AG04449 (cell line): ENCODE measurements at regions not wholly inside any gene's neighbourhood (a gene's known extent, or its start where the extent isn't known, plus 50 kb on each side); places are given as distances from the start of the nearest gene placed in this dataset.

ENCODE experiments used
- CTCF ChIA-PET: fragments of 350-600 bp; formaldehyde crosslinking; extraction: SDS; loops from one replicate; lab custom pipeline; 2021; ENCODE audit warnings: antibody characterized with exemption; lab: Yijun Ruan, JAX
- POLR2A ChIA-PET: fragments of 400-600, 350-600 bp; formaldehyde crosslinking; extraction: SDS; loops from one replicate; lab custom pipeline; 2020; ENCODE audit warnings: antibody characterized with exemption, inconsistent platforms; lab: Yijun Ruan, JAX
- DNase-seq: peaks from one replicate; pipeline ENCODE4 v3.0.0-alpha.2; 2010; ENCODE audit warnings: low read depth, low spot score
- H3K4me3 ChIP-seq: 2 replicates; pipeline ENCODE4 v1.5.1; 2011; ENCODE audit warnings: low read depth, mild to moderate bottlenecking, control low read depth, low read length
- CTCF ChIP-seq: IDR thresholded peaks from one replicate; pipeline ENCODE4 v1.5.1; 2011; ENCODE audit warnings: mild to moderate bottlenecking, moderate library complexity, low read length, control low read depth, inconsistent platforms; ENCODE audit not compliant: insufficient read depth; ENCODE audit errors: missing control alignments

- no peak for TF ChIP-seq CTCF
- no peak for DNase-seq
- no peak overlapping the region for H3K4me3 ChIP-seq
- ChIA-PET POLR2A (no interaction called here), CTCF (no interaction called here)
Measured at GRCh38 chr6:1233924-1234323, 78.0 kb upstream of the FOXQ1 start.

- DNase-seq = no peak
- no peak overlapping the region for H3K4me3 ChIP-seq
- CTCF ChIA-PET = no interaction called here
- POLR2A ChIA-PET = no interaction called here
- no peak for TF ChIP-seq CTCF
Measured at GRCh38 chr6:1232578-1232977, 79.3 kb upstream of the FOXQ1 start.

GRCh38 chr6:1231941-1232340 is 80.0 kb upstream of the FOXQ1 start:
- POLR2A ChIA-PET = no interaction called here
- TF ChIP-seq CTCF = no peak
- DNase-seq = no peak
- H3K4me3 ChIP-seq = no peak overlapping the region
- CTCF ChIA-PET = no interaction called here

- ChIA-PET CTCF (no interaction called here), POLR2A (no interaction called here)
- DNase-seq = no peak
- H3K4me3 ChIP-seq = no peak overlapping the region
- no peak for TF ChIP-seq CTCF
Measured at GRCh38 chr6:1230689-1231605, 81.0 kb upstream of the FOXQ1 start.

GRCh38 chr6:1230281-1230680 is 81.6 kb upstream of the FOXQ1 start:
- DNase-seq = no peak
- no peak for TF ChIP-seq CTCF
- ChIA-PET POLR2A (no interaction called here), CTCF (no interaction called here)
- no peak overlapping the region for H3K4me3 ChIP-seq

GRCh38 chr6:1229808-1230207 is 82.1 kb upstream of the FOXQ1 start:
- no peak for DNase-seq
- POLR2A ChIA-PET = no interaction called here
- CTCF ChIA-PET = no interaction called here
- TF ChIP-seq CTCF = no peak
- no peak overlapping the region for H3K4me3 ChIP-seq
